ENCODE measurements at regions not wholly inside any gene's neighbourhood (a gene's known extent, or its start where the extent isn't known, plus 50 kb on each side); places are given as distances from the start of the nearest gene placed in this dataset.
"Not testable (repeated sequence)": the region's sequence is repeated elsewhere in the genome, so short reads cannot be mapped to it uniquely, and the experiment has no call there.

- no peak for TF ChIP-seq ZNF462 (CRISPR knock-in tag; IDR thresholded peaks at IDR 0.05)
- peak; percentile 18 to 57; a peak in 3 of 4 replicates for TF ChIP-seq CTCF (conservative IDR thresholded peaks at IDR 0.05; ENCODE audit: low read depth in 2 of 2)
- TF ChIP-seq POLR2AphosphoS5 (IDR thresholded peaks at IDR 0.05; ENCODE audit: low read depth), result no peak
These were observed 162.8 kb downstream of the TENT5A start (continued) for GRCh38 chr6:81589465-81590313.

GRCh38 chr6:81585686-81586085 lies 166.8 kb downstream of the TENT5A start:
- H3K4me2 ChIP-seq; H3K4me3 ChIP-seq; H3K36me3 Mint-ChIP-seq (ENCODE audit: low read depth); H3K4me1 ChIP-seq (ENCODE audit: insufficient read depth); ATAC-seq; H3F3A ChIP-seq (replicated peaks; ENCODE audit: low read depth); H2AFZ ChIP-seq; H3K36me3 ChIP-seq (ENCODE audit: insufficient read depth); H3K27me3 Mint-ChIP-seq (ENCODE audit: insufficient read depth, low read depth, poor library complexity); H4K20me1 ChIP-seq (replicated peaks; ENCODE audit: insufficient read depth); H3K27me3 ChIP-seq (ENCODE audit: insufficient read depth); H3K9me3 Mint-ChIP-seq; H3K79me2 ChIP-seq (replicated peaks; ENCODE audit: insufficient read depth); H3K4me3 Mint-ChIP-seq; DNase-seq (ENCODE audit: low spot score); H3K4me1 Mint-ChIP-seq; H3K27ac Mint-ChIP-seq; H3K9me2 ChIP-seq (ENCODE audit: insufficient read depth); H3K27ac ChIP-seq (ENCODE audit: low read depth): not testable (repeated sequence)

- not testable (repeated sequence) for H3K27me3 Mint-ChIP-seq (ENCODE audit: insufficient read depth, low read depth, poor library complexity); H3K4me2 ChIP-seq; H3K27me3 ChIP-seq (ENCODE audit: insufficient read depth); H3K4me1 Mint-ChIP-seq; H3K4me3 Mint-ChIP-seq; H3K4me3 ChIP-seq; H3K27ac ChIP-seq (ENCODE audit: low read depth); H3K9me3 Mint-ChIP-seq; H3K9me2 ChIP-seq (ENCODE audit: insufficient read depth); H3K36me3 Mint-ChIP-seq (ENCODE audit: low read depth); DNase-seq (ENCODE audit: low spot score); H3K4me1 ChIP-seq (ENCODE audit: insufficient read depth); H3K27ac Mint-ChIP-seq; H3K36me3 ChIP-seq (ENCODE audit: insufficient read depth); ATAC-seq; H3F3A ChIP-seq (replicated peaks; ENCODE audit: low read depth); H3K79me2 ChIP-seq (replicated peaks; ENCODE audit: insufficient read depth); H4K20me1 ChIP-seq (replicated peaks; ENCODE audit: insufficient read depth); H2AFZ ChIP-seq
These were observed 168.3 kb downstream of the TENT5A start for GRCh38 chr6:81584156-81584555.

All from GM23338 (cell line).